Kidney (tissue), 13 donors: ENCODE measurements at regions not wholly inside any gene's neighbourhood (a gene's known extent, or its start where the extent isn't known, plus 50 kb on each side); places are given as distances from the start of the nearest gene placed in this dataset.

Source experiments
- DNase-seq, 5 donors: peaks; one replicate each; pipeline ENCODE4 v3.0.0-alpha.2; 2013 to 2020
- FAIRE-seq: peaks from 2 replicates; lab custom pipeline; 2012; peaks lifted over from hg19 to GRCh38; lab: Jason Lieb, UNC
- H3K27ac ChIP-seq, 2 donors: one replicate each; pipeline ENCODE4 v1.7.0; 2013; ENCODE audit warnings: low read depth in 2 of 2, low read length in 2 of 2, inconsistent platforms in 1 of 2
- H3K27me3 ChIP-seq: one replicate; pipeline ENCODE4 v1.7.1; 2013; ENCODE audit warnings: low read length, inconsistent platforms; ENCODE audit not compliant: control insufficient read depth, insufficient read depth
- H3K36me3 ChIP-seq, 3 donors: one replicate each; pipeline versions ENCODE4 v1.7.0 to v1.7.1; 2013; ENCODE audit warnings: low read length in 3 of 3, control low read depth in 1 of 3, inconsistent platforms in 1 of 3; ENCODE audit not compliant: insufficient read depth in 3 of 3, control insufficient read depth in 2 of 3
- H3K4me1 ChIP-seq, 3 donors: one replicate each; pipeline versions ENCODE4 v1.7.0 to v1.7.1; 2013; ENCODE audit warnings: low read length in 3 of 3, inconsistent platforms in 1 of 3, low read depth in 1 of 3; ENCODE audit not compliant: control insufficient read depth in 2 of 3, insufficient read depth in 2 of 3
- H3K4me3 ChIP-seq, 3 donors: one replicate each; pipeline versions ENCODE4 v1.7.0 to v1.8.1; 2013; ENCODE audit warnings: low read length in 3 of 3, control low read depth in 1 of 3, inconsistent platforms in 1 of 3
- H3K9ac ChIP-seq, 3 donors: one replicate each; pipeline versions ENCODE4 v1.7.0 to v1.7.1; 2013; ENCODE audit warnings: low read length in 3 of 3, control low read depth in 1 of 3, inconsistent platforms in 1 of 3
- H3K9me3 ChIP-seq, 3 donors: one replicate each; pipeline versions ENCODE4 v1.7.0 to v1.7.1; 2013; ENCODE audit warnings: low read length in 3 of 3, control low read depth in 1 of 3, inconsistent platforms in 1 of 3; ENCODE audit not compliant: control insufficient read depth in 2 of 3, insufficient read depth in 1 of 3
- intact Hi-C: fragments of 100-400 bp; cut with DNase I; formaldehyde crosslinking; loops from one replicate; pipeline ENCODE4 v1.11.1; 2022
- TF ChIP-seq, protein P1 (sequence below): IDR thresholded peaks from 3 replicates; pipeline ENCODE4 v1.5.1; 2012; ENCODE audit warnings: mild to moderate bottlenecking, moderate library complexity, borderline replicate concordance; ENCODE audit not compliant: insufficient read depth; ENCODE audit errors: extremely low read depth
- donor health status: control.
- donor health status: control.
- donor health status: control.
- donor health status: control.
- donor health status: control.
- donor health status: DM: yes; HTN: yes; CAD: no.
- donor health status: Normal renal cell carcinoma (clear cell type).

DNA sequence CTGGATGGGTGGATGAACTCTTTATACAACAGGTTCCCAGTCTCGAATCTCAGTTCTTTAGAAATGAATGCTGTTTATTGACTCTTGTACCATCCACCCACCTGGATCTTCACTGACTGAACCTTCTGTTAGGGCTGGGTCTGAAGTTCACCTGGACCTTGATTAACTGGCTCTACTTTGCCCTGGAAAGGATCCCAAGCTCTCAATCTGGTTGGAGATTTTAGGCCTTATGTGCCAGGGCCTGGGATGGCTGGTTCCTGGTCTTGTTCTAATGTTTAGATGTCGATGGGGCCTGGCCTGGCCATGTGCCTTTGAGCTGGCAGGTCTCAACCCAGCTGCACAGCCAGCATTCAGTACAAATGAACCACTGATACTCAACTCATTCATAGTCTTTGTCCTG is 76.5 kb upstream of the MED13L start:
- Histone ChIP-seq H3K9ac (no peak overlapping the region), H3K27me3 (no peaks in the 10 kb centered on the region), H3K4me3 (no peak overlapping the region), H3K27ac (no peak overlapping the region), H3K36me3 (no peaks in the 10 kb centered on the region), H3K9me3 (peaks cover 0 to 4% (median 0%) of the 10 kb centered on the region in 3 donors), H3K4me1 (peaks cover 2 to 7% (median 4%) of the 10 kb centered on the region in 3 donors)
- intact Hi-C loops: no loop called here
- FAIRE-seq (no peak), DNase-seq (no peak)
- TF ChIP-seq, protein P1, sequence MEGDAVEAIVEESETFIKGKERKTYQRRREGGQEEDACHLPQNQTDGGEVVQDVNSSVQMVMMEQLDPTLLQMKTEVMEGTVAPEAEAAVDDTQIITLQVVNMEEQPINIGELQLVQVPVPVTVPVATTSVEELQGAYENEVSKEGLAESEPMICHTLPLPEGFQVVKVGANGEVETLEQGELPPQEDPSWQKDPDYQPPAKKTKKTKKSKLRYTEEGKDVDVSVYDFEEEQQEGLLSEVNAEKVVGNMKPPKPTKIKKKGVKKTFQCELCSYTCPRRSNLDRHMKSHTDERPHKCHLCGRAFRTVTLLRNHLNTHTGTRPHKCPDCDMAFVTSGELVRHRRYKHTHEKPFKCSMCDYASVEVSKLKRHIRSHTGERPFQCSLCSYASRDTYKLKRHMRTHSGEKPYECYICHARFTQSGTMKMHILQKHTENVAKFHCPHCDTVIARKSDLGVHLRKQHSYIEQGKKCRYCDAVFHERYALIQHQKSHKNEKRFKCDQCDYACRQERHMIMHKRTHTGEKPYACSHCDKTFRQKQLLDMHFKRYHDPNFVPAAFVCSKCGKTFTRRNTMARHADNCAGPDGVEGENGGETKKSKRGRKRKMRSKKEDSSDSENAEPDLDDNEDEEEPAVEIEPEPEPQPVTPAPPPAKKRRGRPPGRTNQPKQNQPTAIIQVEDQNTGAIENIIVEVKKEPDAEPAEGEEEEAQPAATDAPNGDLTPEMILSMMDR: no peak

DNA sequence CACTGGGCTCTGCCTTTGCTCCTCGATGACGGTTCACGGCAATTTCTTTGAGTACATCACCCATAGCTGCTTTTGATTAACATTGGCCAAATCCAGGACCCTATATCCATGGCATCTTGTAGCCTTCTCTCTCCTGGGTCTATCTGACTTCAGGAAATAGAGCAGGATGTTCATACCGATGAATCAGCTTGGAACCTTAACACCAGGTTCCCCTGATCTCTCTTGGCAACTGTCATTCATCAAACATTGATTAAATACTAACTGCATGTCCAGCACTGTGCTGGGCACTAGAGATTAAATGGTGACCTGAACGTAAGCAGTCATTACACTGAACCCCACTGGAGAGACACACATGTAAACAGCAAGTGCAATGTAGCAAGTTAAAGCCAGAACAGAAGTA is 77.0 kb upstream of the MED13L start:
- DNase-seq: no peak
- FAIRE-seq: no peak
- H3K36me3 ChIP-seq: no peaks in the 10 kb centered on the region
- H3K4me1 ChIP-seq: peaks cover 2 to 10% (median 6%) of the 10 kb centered on the region in 3 donors
- no peak overlapping the region for H3K4me3 ChIP-seq
- intact Hi-C loops: no loop called here
- no peaks in the 10 kb centered on the region for H3K27me3 ChIP-seq
- no peak overlapping the region for H3K27ac ChIP-seq
- H3K9ac ChIP-seq: no peak overlapping the region
- peaks cover 0 to 4% (median 0%) of the 10 kb centered on the region in 3 donors for H3K9me3 ChIP-seq
- TF ChIP-seq, protein P1: no peak

GRCh38 chr12:116354950-116355783 is 77.7 kb upstream of the MED13L start:
- Histone ChIP-seq H3K27me3 (no peaks in the 10 kb centered on the region), H3K27ac (no peak overlapping the region), H3K4me1 (peaks cover 2 to 10% (median 8%) of the 10 kb centered on the region in 3 donors), H3K9me3 (peaks cover 0 to 4% (median 0%) of the 10 kb centered on the region in 3 donors), H3K4me3 (no peak overlapping the region), H3K36me3 (no peaks in the 10 kb centered on the region), H3K9ac (no peak overlapping the region)
- TF ChIP-seq, protein P1: no peak
- no peak for FAIRE-seq
- intact Hi-C loops: no loop called here
- no peak for DNase-seq
